Liver (tissue), 8 donors: ENCODE measurements at regions not wholly inside any gene's neighbourhood (a gene's known extent, or its start where the extent isn't known, plus 50 kb on each side); places are given as distances from the start of the nearest gene placed in this dataset.

ENCODE experiments used
- DNase-seq: peaks from one replicate; pipeline ENCODE4 v3.0.0-alpha.2; 2017; ENCODE audit warnings: low spot score
- H3K27ac ChIP-seq, 2 donors: one replicate each; pipeline ENCODE4 v1.7.0; 2013; ENCODE audit warnings: inconsistent platforms in 2 of 2, low read length in 2 of 2, control low read depth in 1 of 2, low read depth in 1 of 2, mild to moderate bottlenecking in 1 of 2
- H3K27me3 ChIP-seq, 4 donors: one replicate each; pipeline versions ENCODE4 v1.6.1 to v1.7.0; 2013; ENCODE audit warnings: low read length in 3 of 4, inconsistent platforms in 1 of 4, mild to moderate bottlenecking in 1 of 4, moderate library complexity in 1 of 4; ENCODE audit not compliant: control insufficient read depth in 4 of 4, insufficient read depth in 4 of 4
- H3K36me3 ChIP-seq, 4 donors: one replicate each; pipeline versions ENCODE4 v1.6.1 to v1.7.0; 2013; ENCODE audit warnings: low read length in 3 of 4, mild to moderate bottlenecking in 3 of 4, low read depth in 1 of 4, moderate library complexity in 1 of 4; ENCODE audit not compliant: control insufficient read depth in 4 of 4, insufficient read depth in 3 of 4
- H3K4me1 ChIP-seq, 4 donors: one replicate each; pipeline versions ENCODE4 v1.6.1 to v1.7.0; 2013; ENCODE audit warnings: low read length in 3 of 4, mild to moderate bottlenecking in 3 of 4, moderate library complexity in 1 of 4; ENCODE audit not compliant: control insufficient read depth in 4 of 4, insufficient read depth in 4 of 4
- H3K4me3 ChIP-seq, 3 donors: one replicate each; pipeline versions ENCODE4 v1.6.1 to v1.7.0; 2013; ENCODE audit warnings: low read length in 3 of 3, control low read depth in 1 of 3, low read depth in 1 of 3, mild to moderate bottlenecking in 1 of 3
- H3K9ac ChIP-seq, 2 donors: one replicate each; pipeline ENCODE4 v1.7.0; 2013; ENCODE audit warnings: low read length in 2 of 2, mild to moderate bottlenecking in 2 of 2, moderate library complexity in 2 of 2, control low read depth in 1 of 2, low read depth in 1 of 2
- H3K9me3 ChIP-seq, 4 donors: one replicate each; pipeline versions ENCODE4 v1.6.1 to v1.7.0; 2013; ENCODE audit warnings: low read length in 3 of 4; ENCODE audit not compliant: control insufficient read depth in 4 of 4
- ATF3 ChIP-seq: IDR thresholded peaks from 2 replicates; pipeline ENCODE4 v1.6.1; 2016; ENCODE audit warnings: antibody characterized with exemption
- CTCF ChIP-seq: fragments of 150-350 bp; IDR thresholded peaks from 2 replicates; pipeline ENCODE4 v1.5.1; 2017; ENCODE audit warnings: improper control_type of control experiment, low read depth, low read length; ENCODE audit not compliant: missing input control
- EGR1 ChIP-seq, 2 donors: IDR thresholded peaks; 2 replicates each; pipeline ENCODE4 v1.6.1; 2016 to 2018; ENCODE audit warnings: antibody characterized with exemption in 2 of 2, low read depth in 2 of 2
- FOXA1 ChIP-seq: IDR thresholded peaks from 2 replicates; pipeline ENCODE4 v1.6.1; 2016; ENCODE audit warnings: antibody characterized with exemption
- FOXA2 ChIP-seq: IDR thresholded peaks from 2 replicates; pipeline ENCODE4 v1.6.1; 2016; ENCODE audit warnings: antibody characterized with exemption
- GABPA ChIP-seq, 2 donors: IDR thresholded peaks in 1 of 2; conservative IDR thresholded peaks in 1 of 2; 2 replicates each; pipeline ENCODE4 v1.6.1; 2016; ENCODE audit warnings: antibody characterized with exemption in 2 of 2, mild to moderate bottlenecking in 1 of 2, moderate library complexity in 1 of 2
- HNF4A ChIP-seq, 2 donors: conservative IDR thresholded peaks; 2 replicates each; pipeline ENCODE4 v1.6.1; 2016; ENCODE audit warnings: antibody characterized with exemption in 2 of 2, mild to moderate bottlenecking in 2 of 2
- HNF4G ChIP-seq: IDR thresholded peaks from 2 replicates; pipeline ENCODE4 v1.6.1; 2016; ENCODE audit warnings: antibody characterized with exemption
- JUND ChIP-seq, 2 donors: IDR thresholded peaks; 2 replicates each; pipeline ENCODE4 v1.6.1; 2016; ENCODE audit warnings: antibody characterized with exemption in 2 of 2
- MAX ChIP-seq: IDR thresholded peaks from 2 replicates; pipeline ENCODE4 v1.6.1; 2016; ENCODE audit warnings: antibody characterized with exemption
- NR2F2 ChIP-seq: IDR thresholded peaks from 2 replicates; pipeline ENCODE4 v1.6.1; 2016; ENCODE audit warnings: antibody characterized with exemption
- RAD21 ChIP-seq, 2 donors: IDR thresholded peaks; 2 replicates each; pipeline ENCODE4 v1.6.1; 2016; ENCODE audit warnings: antibody characterized with exemption in 2 of 2, mild to moderate bottlenecking in 2 of 2
- REST ChIP-seq: IDR thresholded peaks from 2 replicates; pipeline ENCODE4 v1.6.1; 2016; ENCODE audit warnings: antibody characterized with exemption, mild to moderate bottlenecking
- RXRA ChIP-seq, 2 donors: IDR thresholded peaks; 2 replicates each; pipeline ENCODE4 v1.6.1; 2017 to 2018; ENCODE audit warnings: antibody characterized with exemption in 2 of 2, mild to moderate bottlenecking in 1 of 2
- SP1 ChIP-seq: IDR thresholded peaks from 2 replicates; pipeline ENCODE4 v1.6.1; 2018; ENCODE audit warnings: antibody characterized with exemption, mild to moderate bottlenecking
- TAF1 ChIP-seq: conservative IDR thresholded peaks from 2 replicates; pipeline ENCODE4 v1.6.1; 2016; ENCODE audit warnings: antibody characterized with exemption, mild to moderate bottlenecking
- YY1 ChIP-seq: IDR thresholded peaks from 2 replicates; pipeline ENCODE4 v1.6.1; 2016; ENCODE audit warnings: antibody characterized with exemption, mild to moderate bottlenecking
- ZBTB33 ChIP-seq: IDR thresholded peaks from 2 replicates; pipeline ENCODE4 v1.6.1; 2016; ENCODE audit warnings: antibody characterized with exemption
- WGBS: extraction: QIAGEN DNeasy Blood & Tissue Kit; methylation state at CpG from one replicate; pipeline ENCODE4 v1.1.7; 2013; 5-methylcytosine and 5-hydroxymethylcytosine counted together
- donor health status: healthy.
- donor health status: healthy.
- donor health status: healthy.
- donor health status: healthy.
- donor health status: healthy.

DNA sequence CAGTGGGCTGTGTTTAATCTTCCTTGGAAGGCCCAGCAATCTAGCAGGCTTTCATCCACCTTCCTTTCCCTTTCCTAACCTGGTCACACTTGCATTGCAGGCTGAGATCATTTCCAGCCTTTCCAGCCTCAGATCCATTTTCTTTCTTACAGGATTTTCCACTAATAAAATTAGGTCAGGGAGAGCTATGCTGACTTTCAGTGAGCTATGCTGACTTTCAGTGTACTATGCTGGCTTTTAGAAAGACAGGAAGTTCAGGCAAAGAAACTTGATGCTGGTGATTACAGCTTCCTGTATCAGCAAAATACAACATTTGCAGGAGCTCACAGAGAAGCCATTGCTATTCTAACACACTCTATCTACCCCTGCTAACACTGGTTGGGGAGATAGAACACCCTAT, 735.0 kb downstream of the CCDC85A start:
- Histone ChIP-seq H3K4me3 (no peak overlapping the region), H3K9ac (no peak overlapping the region), H3K4me1 (peaks cover 0 to 1% (median 0%) of the 10 kb centered on the region in 4 donors), H3K9me3 (no peaks in the 10 kb centered on the region), H3K27me3 (no peaks in the 10 kb centered on the region), H3K36me3 (no peaks in the 10 kb centered on the region), H3K27ac (no peak overlapping the region)
- no peak for DNase-seq
- TF ChIP-seq NR2F2 (no peak), HNF4A (conservative IDR thresholded peaks at IDR 0.05) (no peak), FOXA1 (no peak), RXRA (IDR thresholded peaks at IDR 0.05) (no peak), ZBTB33 (no peak), HNF4G (no peak), TAF1 (no peak), EGR1 (IDR thresholded peaks at IDR 0.05; ENCODE audit: low read depth in 2 of 2) (no peak), YY1 (no peak), SP1 (no peak), FOXA2 (no peak), CTCF (no peak), MAX (no peak), REST (no peak), RAD21 (IDR thresholded peaks at IDR 0.05) (no peak), ATF3 (no peak), GABPA (IDR thresholded peaks at IDR 0.05 in 1 of 2, conservative IDR thresholded peaks at IDR 0.05 in 1 of 2) (no peak), JUND (IDR thresholded peaks at IDR 0.05) (no peak)

DNA sequence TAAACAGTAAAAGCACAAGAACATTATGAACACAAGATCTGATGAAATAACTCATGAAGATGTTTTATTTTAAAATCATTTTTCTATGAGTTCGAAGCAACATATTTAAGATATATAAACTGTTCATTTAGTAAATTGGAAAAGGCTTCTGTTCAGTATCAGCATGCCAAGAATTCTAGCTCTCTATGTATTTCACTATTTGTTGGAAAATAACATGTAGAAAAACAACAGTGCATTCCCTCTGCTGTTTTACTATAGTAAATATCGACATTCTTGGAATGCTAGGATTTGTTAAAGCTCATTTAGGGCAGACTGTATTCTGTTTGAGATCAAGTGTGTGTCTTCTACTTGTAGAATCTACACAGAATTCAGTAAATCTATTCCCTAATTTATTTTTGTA, 750.2 kb downstream of the CCDC85A start:
- 63% methylated on average over 2 of the region's 2 CpGs for WGBS
- no peaks in the 10 kb centered on the region for H3K4me1 ChIP-seq
- no peaks in the 10 kb centered on the region for H3K9me3 ChIP-seq
- H3K27ac ChIP-seq, result no peak overlapping the region
- no peak for DNase-seq
- no peak overlapping the region for H3K9ac ChIP-seq
- H3K4me3 ChIP-seq, result no peak overlapping the region
- no peaks in the 10 kb centered on the region for H3K27me3 ChIP-seq
- no peaks in the 10 kb centered on the region for H3K36me3 ChIP-seq
- TF ChIP-seq ZBTB33 (no peak), MAX (no peak), YY1 (no peak), TAF1 (no peak), CTCF (no peak), RAD21 (IDR thresholded peaks at IDR 0.05) (no peak), HNF4G (no peak), FOXA1 (no peak), RXRA (IDR thresholded peaks at IDR 0.05) (no peak), HNF4A (conservative IDR thresholded peaks at IDR 0.05) (no peak), EGR1 (IDR thresholded peaks at IDR 0.05; ENCODE audit: low read depth in 2 of 2) (no peak), GABPA (IDR thresholded peaks at IDR 0.05 in 1 of 2, conservative IDR thresholded peaks at IDR 0.05 in 1 of 2) (no peak), NR2F2 (no peak), JUND (IDR thresholded peaks at IDR 0.05) (no peak)
